Esophagus muscularis mucosa (tissue), 4 donors: ENCODE measurements at regions not wholly inside any gene's neighbourhood (a gene's known extent, or its start where the extent isn't known, plus 50 kb on each side); places are given as distances from the start of the nearest gene placed in this dataset.

Experiments used
- DNase-seq: peaks from one replicate; pipeline ENCODE4 v3.0.0-alpha.2; 2017; ENCODE audit errors: extremely low spot score
- H3K27ac ChIP-seq, 4 donors: fragments of 200-600 bp; sonication (generic); replicated peaks in 1 of 4; 1 replicate in 3 of 4; 2 replicates in 1 of 4; pipeline ENCODE4 v1.5.1; 2016 to 2019; ENCODE audit warnings: mild to moderate bottlenecking in 1 of 4
- H3K27me3 ChIP-seq, 4 donors: fragments of 200-600 bp; sonication (generic); one replicate each; pipeline versions ENCODE4 v1.5.1 to v1.6.0; 2016 to 2019
- H3K36me3 ChIP-seq, 4 donors: fragments of 200-600 bp; sonication (generic); one replicate each; pipeline ENCODE4 v1.5.1; 2016 to 2019
- H3K4me1 ChIP-seq, 4 donors: fragments of 200-600 bp; sonication (generic); one replicate each; pipeline ENCODE4 v1.5.1; 2016 to 2019
- H3K4me3 ChIP-seq, 4 donors: fragments of 200-600 bp; sonication (generic); 1 replicate in 2 of 4; 2 replicates in 2 of 4; pipeline ENCODE4 v1.5.1; 2016 to 2019; ENCODE audit warnings: mild to moderate bottlenecking in 4 of 4, moderate library complexity in 1 of 4
- H3K9me3 ChIP-seq, 4 donors: fragments of 200-600 bp; sonication (generic); 1 replicate in 3 of 4; 2 replicates in 1 of 4; pipeline ENCODE4 v1.5.1; 2016 to 2019
- CTCF ChIP-seq, 3 experiments: fragments of 200-600 bp in 2 of 3; fragments of 450-650 bp in 1 of 3; sonication (generic) in 2 of 3; IDR thresholded peaks; one replicate each; pipeline ENCODE4 v1.5.1; 2017 to 2019; ENCODE audit warnings: antibody characterized with exemption in 3 of 3, mild to moderate bottlenecking in 2 of 3, moderate library complexity in 1 of 3
- EP300 ChIP-seq: sonication (generic); formaldehyde crosslinking; IDR thresholded peaks from one replicate; pipeline ENCODE4 v1.6.1; 2017; ENCODE audit warnings: antibody characterized with exemption
- POLR2A ChIP-seq: fragments of 450-650 bp; IDR thresholded peaks from one replicate; pipeline ENCODE4 v1.6.1; 2017; ENCODE audit warnings: antibody characterized with exemption, moderate library complexity, mild to moderate bottlenecking, low read depth
- POLR2AphosphoS5 ChIP-seq, 2 donors: sonication (generic); formaldehyde crosslinking; IDR thresholded peaks; one replicate each; pipeline ENCODE4 v1.6.1; 2017; ENCODE audit warnings: antibody characterized with exemption in 2 of 2
- WGBS: methylation state at CpG from one replicate; pipeline ENCODE4 v1.1.5; 2018; 5-methylcytosine and 5-hydroxymethylcytosine counted together
- intact Hi-C: fragments of 100-400 bp; cut with DNase I; formaldehyde crosslinking; loops from one replicate; pipeline ENCODE4 v1.15.1; 2023

- Histone ChIP-seq H3K27me3 (peaks cover 0 to 66% (median 3%) of the 10 kb centered on the region in 4 donors), H3K36me3 (no peaks in the 10 kb centered on the region), H3K27ac (no peak overlapping the region), H3K4me1 (peaks cover 0 to 11% (median 5%) of the 10 kb centered on the region in 4 donors), H3K4me3 (no peak overlapping the region), H3K9me3 (no peaks in the 10 kb centered on the region)
- intact Hi-C loops = no loop called here
- no peak for DNase-seq
- TF ChIP-seq EP300 (no peak), CTCF (IDR thresholded peaks at IDR 0.05) (no peak), POLR2A (no peak), POLR2AphosphoS5 (IDR thresholded peaks at IDR 0.05) (no peak)
- WGBS = no CpG with 5 or more reads among the region's 7 CpGs
Observed at GRCh38 chr22:44625421-44625760, 76.6 kb upstream of the PRR5 start.

- DNase-seq = no peak
- H3K9me3 ChIP-seq = no peaks in the 10 kb centered on the region
- H3K4me3 ChIP-seq = no peak overlapping the region
- peaks cover 0 to 71% (median 3%) of the 10 kb centered on the region in 4 donors for H3K27me3 ChIP-seq
- H3K27ac ChIP-seq = no peak overlapping the region
- H3K4me1 ChIP-seq = peaks cover 0 to 17% (median 8%) of the 10 kb centered on the region in 4 donors
- TF ChIP-seq POLR2A (no peak), CTCF (IDR thresholded peaks at IDR 0.05) (no peak), POLR2AphosphoS5 (IDR thresholded peaks at IDR 0.05) (no peak), EP300 (no peak)
- WGBS = 78% methylated on average over 10 of the region's 27 CpGs
- H3K36me3 ChIP-seq = no peaks in the 10 kb centered on the region
- intact Hi-C loops = no loop called here
Observed at GRCh38 chr22:44624689-44625420, 77.1 kb upstream of the PRR5 start.

- WGBS = 60% methylated on average over 20 of the region's 24 CpGs
- TF ChIP-seq CTCF (IDR thresholded peaks at IDR 0.05) = peak in 1 of 3 experiments; percentile 15
- TF ChIP-seq POLR2AphosphoS5 (IDR thresholded peaks at IDR 0.05) = no peak
- no peak for TF ChIP-seq POLR2A
- TF ChIP-seq EP300 = no peak
Observed at GRCh38 chr22:44623771-44624510, 78.1 kb upstream of the PRR5 start.

GRCh38 chr22:44622679-44623078 is 79.3 kb upstream of the PRR5 start:
- Histone ChIP-seq H3K4me3 (no peak overlapping the region), H3K27ac (no peak overlapping the region), H3K9me3 (no peaks in the 10 kb centered on the region), H3K27me3 (peaks cover 0 to 85% (median 5%) of the 10 kb centered on the region in 4 donors), H3K4me1 (peaks cover 0 to 18% (median 9%) of the 10 kb centered on the region in 4 donors), H3K36me3 (no peaks in the 10 kb centered on the region)
- no peak for DNase-seq
- TF ChIP-seq POLR2A = no peak
- TF ChIP-seq POLR2AphosphoS5 (IDR thresholded peaks at IDR 0.05) = no peak
- TF ChIP-seq EP300 = no peak
- TF ChIP-seq CTCF (IDR thresholded peaks at IDR 0.05) = no peak
- WGBS = 96% methylated on average over 3 of the region's 11 CpGs
- intact Hi-C loops = no loop called here

More at GRCh38 chr22:44623771-44624510, 78.1 kb upstream of the PRR5 start:
- no peak overlapping the region for H3K4me3 ChIP-seq
- H3K27ac ChIP-seq = no peak overlapping the region
- H3K9me3 ChIP-seq = no peaks in the 10 kb centered on the region
- peaks cover 0 to 81% (median 3%) of the 10 kb centered on the region in 4 donors for H3K27me3 ChIP-seq
- intact Hi-C loops = no loop called here
- peaks cover 0 to 18% (median 9%) of the 10 kb centered on the region in 4 donors for H3K4me1 ChIP-seq
- DNase-seq = no peak
- no peaks in the 10 kb centered on the region for H3K36me3 ChIP-seq
